ENCODE measurements at regions not wholly inside any gene's neighbourhood (a gene's known extent, or its start where the extent isn't known, plus 50 kb on each side); places are given as distances from the start of the nearest gene placed in this dataset.

- TF ChIP-seq, protein P1, sequence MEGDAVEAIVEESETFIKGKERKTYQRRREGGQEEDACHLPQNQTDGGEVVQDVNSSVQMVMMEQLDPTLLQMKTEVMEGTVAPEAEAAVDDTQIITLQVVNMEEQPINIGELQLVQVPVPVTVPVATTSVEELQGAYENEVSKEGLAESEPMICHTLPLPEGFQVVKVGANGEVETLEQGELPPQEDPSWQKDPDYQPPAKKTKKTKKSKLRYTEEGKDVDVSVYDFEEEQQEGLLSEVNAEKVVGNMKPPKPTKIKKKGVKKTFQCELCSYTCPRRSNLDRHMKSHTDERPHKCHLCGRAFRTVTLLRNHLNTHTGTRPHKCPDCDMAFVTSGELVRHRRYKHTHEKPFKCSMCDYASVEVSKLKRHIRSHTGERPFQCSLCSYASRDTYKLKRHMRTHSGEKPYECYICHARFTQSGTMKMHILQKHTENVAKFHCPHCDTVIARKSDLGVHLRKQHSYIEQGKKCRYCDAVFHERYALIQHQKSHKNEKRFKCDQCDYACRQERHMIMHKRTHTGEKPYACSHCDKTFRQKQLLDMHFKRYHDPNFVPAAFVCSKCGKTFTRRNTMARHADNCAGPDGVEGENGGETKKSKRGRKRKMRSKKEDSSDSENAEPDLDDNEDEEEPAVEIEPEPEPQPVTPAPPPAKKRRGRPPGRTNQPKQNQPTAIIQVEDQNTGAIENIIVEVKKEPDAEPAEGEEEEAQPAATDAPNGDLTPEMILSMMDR (IDR thresholded peaks at IDR 0.05; ENCODE audit: low read length): no peak
- TF ChIP-seq EZH2 (IDR thresholded peaks at IDR 0.05; ENCODE audit: borderline replicate concordance, low read length): no peak
These were observed 399.2 kb downstream of the TENT5A start for GRCh38 chr6:81353262-81353661.

Measured in OCI-LY1 (cell line).